Embryonic facial prominence (tissue), 1 donor: ENCODE measurements at regions not wholly inside any gene's neighbourhood (a gene's known extent, or its start where the extent isn't known, plus 50 kb on each side); places are given as distances from the start of the nearest gene placed in this dataset.

Source experiments
- DNase-seq: peaks from one replicate; pipeline ENCODE4 v3.0.0-alpha.2; 2016; ENCODE audit errors: extremely low spot score

DNA sequence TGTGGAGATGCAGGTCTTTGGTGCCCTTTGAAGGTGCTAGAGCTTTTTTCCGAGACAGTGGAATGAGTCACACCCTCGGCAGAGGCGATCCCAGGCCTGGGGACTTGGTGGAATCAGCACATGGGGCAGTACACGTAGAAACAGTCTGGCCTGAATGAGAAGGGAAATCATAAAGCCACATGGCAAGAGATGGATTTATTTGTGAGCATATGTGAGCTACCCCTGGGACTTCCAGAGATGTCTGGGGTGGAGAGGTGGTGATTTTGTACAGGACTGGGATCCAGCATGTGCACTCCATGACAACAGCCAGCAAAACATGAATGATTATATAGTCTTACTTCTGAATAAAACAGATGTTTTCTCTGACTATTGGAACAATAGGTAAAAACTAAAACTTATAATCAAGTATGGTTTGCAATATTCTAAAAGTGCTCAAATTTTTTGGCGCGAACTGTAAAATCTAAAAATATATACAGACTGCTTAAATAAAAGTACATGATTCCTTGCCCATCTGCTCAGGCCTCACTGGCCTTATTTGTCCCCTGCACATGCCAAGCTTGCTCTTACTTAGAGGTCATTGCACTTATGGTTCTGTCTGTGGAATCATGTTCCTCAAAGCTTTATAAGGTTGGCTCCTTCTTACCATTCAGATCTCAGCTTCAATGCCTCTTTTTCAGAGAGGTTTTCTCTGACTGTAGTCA is 54.7 kb upstream of the SMARCA2 start:
- DNase-seq: no peak

DNA sequence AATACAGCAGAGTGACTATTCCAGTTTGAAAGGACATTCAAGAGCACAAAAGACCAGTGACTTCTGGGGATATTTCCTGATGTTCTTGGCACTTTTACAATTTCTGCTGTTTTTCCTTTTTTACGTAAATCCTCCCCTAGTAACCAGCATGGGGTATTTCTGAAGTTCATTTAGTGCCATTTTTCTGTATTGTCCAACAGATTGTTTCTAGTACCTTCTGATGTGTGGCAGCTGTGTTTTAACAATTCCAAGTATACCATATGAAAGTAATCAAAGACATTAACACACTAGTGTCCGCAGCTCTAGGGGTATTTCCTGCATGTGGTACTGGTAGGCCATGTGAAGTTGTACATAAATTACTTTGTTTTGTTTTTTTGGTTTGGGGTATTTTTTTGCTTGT is 53.0 kb upstream of the SMARCA2 start:
- peak; percentile 56 for DNase-seq

DNA sequence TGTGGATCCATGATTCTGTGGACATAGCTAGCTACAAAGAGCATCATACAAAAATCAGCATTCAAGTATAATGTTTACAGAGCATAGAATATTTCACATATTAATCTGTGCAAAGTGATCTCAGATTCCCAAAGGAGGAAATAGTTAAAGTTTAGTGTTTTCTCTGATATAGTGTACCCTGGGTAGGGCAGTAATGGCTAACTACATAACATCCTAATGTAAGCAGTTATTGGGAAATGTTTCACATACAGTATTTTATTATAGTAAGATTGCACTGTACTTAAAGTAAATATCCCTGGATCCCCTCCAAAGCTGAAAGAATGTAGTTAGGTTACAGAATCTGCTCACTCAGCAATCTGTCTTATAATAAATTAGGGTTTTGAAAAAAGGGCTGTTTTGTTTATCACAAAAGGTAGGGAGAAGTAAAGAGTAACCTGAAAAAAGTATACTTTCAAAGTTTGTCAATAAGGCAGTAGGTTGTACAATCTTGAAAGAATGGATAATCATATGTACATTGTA is 52.5 kb upstream of the SMARCA2 start:
- DNase-seq: no peak

DNA sequence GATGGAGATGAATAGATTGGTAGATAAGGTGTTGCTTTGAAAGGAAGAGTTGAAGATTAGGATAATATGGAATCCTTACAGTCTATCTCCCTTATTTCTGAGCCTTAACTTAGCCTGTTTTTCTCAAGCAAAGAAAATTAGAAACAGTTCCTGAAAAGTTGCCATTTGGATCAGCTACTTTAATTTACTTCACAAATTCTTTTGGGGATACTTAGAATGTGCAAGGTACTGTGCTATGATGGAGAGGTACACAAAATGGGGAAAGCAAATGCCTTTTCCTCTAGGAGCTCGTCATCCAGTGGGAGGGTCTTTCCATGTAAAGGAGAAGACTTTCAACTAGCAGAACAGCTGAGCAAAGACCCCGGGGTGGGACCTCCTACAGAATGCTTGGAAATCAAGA is 51.1 kb upstream of the SMARCA2 start:
- DNase-seq: no peak
